NCI-H1436 (cell line): ENCODE measurements at regions not wholly inside any gene's neighbourhood (a gene's known extent, or its start where the extent isn't known, plus 50 kb on each side); places are given as distances from the start of the nearest gene placed in this dataset.

Experiments used
- DNase-seq: peaks from one replicate; lab custom pipeline; 2025; lab: John Stamatoyannopoulos, UW

DNA sequence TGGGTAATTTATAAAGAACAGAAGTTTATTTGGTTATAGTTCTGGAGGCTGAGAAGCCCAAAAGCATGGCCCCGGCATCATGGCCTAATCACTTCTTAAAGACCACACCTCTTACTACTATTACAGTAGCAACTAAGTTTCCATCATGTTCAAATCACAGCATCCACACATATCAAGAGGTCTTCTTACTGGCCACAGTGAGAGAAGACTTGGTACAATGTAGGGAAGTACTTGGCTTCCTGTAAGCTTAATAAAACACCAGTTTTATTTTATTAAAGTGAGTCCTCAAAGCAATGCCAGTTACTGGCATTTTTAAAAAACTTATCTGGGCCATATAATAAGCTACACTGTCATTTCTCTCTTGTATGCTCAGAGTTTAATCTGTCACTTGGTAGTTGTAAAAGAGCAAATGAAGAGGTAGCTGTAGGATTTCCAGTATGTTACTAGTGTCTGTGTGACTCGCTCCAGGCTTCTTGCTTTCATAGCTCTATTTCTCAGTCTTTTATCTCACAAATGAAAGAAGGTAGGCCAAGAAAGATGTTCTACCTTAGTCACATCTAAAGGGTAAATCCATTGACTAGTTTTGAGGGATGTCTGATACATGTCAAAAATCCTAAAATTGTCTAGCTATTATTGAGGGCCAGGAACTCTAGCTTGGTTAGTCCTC is 159.2 kb upstream of the CPEB2 start:
- no peak for DNase-seq

- DNase-seq, result no peak
These were observed 158.2 kb upstream of the CPEB2 start for GRCh38 chr4:14844061-14844460.

DNA sequence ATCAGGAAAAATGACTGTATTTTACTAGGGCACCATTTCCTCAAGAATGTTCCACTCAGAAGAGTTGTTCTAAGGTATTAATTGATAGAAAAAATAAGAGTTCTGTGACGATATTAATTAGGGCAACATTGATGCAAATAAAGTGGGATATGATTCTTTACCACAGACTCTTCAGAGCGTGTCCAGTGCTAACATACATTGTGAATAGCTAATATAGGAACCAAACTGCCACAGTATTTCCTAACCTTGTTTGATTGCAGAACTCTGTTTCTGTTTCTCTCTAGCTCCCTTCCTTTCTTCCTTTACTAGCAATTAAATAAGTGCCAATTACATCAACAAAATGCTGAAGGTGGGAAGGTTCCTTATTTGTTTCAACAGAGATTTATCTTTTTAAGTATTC is 154.1 kb upstream of the CPEB2 start:
- DNase-seq, result no peak

DNA sequence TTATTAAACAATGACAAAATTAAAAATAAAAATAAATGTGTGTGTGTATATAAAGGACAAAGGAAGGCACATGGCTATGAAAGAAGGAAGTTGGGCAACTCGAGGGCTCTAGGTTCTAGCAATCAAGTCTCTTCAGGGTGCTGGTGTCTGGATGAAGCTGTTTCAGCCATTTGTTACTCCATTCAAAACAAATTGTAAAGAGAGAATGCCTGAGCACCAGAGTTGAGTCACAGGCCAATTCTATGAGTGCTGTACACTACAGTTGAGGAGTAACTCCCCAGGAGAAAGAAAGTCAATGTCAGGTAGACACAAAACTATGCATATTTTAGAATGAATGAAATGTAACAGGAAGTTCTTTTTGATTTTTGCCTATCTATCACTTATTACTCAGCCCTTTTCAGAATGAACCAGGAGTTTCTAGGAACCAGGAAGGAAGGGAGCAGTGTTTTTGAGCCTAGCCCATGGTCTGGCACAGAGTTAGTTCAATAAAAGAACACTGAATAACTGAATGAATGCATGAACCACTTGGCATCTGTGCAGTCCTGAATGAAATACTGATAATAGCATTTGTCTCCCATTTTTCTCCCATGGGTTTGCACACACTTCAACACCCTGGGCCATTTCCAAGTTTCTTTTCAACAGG is 151.7 kb upstream of the CPEB2 start:
- DNase-seq, result no peak

DNA sequence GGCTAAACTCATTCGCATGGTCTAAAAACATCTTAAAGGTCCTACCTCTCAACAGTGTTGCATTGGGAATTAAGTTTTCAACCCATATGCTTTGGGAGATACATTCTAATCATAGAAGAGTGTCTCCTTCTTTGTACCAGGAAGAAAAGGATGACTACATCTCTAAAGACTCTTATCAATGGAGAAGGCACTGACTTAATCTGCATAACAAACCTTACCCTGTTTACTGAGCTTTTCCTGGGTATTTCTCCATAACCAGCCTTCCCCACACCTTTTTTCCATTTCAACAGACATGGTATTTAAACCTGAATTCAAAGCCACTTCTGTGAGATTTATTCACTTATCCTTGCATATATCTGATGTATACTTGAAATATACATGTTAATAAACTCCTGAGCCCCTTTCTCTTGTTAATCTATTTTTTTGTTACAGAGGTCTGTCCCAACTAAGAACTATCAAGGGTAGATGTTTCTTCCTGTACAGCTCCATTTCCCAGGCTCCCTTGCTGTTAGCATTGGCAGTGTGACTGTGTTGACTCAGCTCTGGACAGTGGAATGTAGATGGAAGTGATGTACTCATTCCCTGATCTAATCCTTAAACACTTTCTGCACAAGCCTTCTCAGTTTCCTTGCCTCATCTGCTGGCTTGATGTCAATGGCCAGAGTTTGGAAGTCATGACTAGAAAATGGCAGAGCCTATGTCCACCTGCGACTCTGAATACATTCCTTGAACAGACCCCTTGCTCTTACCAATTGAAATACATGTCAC is 148.9 kb upstream of the CPEB2 start:
- DNase-seq, result no peak

DNA sequence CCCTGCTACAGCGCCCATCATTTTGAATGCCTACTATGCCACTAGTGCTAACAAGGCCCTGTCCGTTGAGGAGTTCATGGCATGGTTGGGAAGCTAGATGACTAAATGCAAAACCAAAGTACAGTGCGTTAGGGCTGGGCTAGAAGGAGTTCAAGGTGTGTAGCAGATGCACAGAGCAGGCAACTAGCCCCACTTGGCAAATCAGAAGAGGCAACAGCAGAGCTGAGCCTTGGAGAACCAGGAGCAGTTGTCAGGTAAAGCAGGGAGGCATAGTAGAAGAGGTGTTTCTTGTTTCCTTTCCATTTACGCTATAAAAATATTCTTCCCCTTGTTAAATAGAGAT is 146.6 kb upstream of the CPEB2 start:
- DNase-seq, result no peak

DNA sequence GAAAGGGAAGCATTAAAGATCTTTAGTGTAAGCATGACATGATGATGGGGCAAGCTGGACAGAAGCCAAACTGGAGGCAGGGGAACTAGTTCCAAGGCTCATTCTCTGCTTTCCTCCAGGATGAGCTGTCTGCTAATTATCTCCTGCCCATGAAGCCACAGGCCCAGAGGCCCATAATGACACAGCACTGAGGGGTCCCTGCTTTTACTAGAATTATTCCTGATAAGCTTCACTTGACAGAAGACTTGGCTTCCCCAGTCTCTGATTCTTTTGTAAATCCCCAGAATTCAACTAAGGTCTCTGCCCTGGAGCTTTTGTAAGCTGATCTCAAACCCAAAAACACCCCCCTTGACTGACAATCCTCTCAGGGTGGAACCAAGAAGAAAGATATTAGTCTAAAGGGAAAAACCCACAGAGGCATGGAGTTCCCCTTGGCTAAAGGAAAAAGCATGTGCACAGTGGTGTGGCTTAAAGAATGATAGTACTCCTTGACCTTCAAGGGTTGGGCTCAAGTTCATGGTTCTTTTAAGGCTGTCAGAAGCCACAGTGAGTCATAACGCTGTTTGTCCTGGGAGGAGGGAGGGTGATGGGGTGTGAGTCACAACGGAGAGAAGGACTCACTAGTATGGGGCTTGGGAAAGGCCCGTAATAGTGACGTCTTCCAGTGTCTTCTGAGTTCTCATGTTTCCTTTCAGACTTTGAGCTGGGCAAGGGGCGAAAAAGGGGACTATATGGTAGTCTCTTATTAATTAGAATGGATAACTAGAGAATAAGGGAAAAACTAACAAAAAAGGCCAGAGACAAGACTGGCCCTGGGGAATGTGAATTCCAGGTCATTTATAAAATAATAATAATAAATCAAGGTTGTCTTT is 146.0 kb upstream of the CPEB2 start:
- DNase-seq, result no peak

GRCh38 chr4:14856934-14857235 is 145.4 kb upstream of the CPEB2 start:
- DNase-seq, result no peak

DNA sequence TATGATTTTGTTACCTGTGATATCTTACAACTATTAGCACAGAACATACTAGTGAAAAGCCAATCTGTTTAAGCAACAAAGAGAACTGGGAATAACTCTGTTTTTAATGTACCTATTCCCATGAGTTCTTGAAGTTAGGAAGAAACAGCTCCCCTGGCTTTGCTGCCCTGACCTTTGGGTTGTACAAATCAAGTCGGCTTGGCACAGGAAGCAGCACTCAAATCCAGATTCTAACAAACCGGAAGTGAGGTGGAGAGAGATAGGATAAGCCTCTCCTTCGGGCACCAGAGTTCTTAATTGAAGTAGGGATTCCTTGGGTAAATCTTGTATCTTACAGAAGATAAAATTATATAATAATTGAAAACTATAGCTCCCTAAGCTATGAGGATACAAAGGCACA is 144.8 kb upstream of the CPEB2 start:
- DNase-seq, result no peak

GRCh38 chr4:14857981-14858380 is 144.3 kb upstream of the CPEB2 start:
- DNase-seq, result no peak

DNA sequence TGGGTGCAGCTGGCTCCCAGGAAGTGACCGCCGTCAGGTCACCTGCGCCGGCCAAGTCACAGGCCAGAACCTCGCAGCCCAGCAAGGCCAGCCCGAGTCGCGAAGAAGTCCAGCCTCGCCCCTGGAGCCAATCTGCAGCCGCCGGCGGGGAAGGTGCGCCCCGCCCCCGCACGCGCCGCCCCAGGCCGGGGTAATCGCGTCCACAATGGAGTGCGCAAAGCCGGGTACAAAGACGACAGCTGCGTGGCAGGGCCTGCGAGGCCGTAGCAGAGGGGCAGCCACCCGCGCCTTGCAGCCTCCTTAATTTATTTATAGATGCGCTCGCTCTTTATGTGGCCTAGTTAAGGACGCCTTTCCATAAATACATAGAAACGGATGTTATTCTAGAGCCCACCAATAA is 139.4 kb upstream of the CPEB2 start:
- no peak for DNase-seq

DNA sequence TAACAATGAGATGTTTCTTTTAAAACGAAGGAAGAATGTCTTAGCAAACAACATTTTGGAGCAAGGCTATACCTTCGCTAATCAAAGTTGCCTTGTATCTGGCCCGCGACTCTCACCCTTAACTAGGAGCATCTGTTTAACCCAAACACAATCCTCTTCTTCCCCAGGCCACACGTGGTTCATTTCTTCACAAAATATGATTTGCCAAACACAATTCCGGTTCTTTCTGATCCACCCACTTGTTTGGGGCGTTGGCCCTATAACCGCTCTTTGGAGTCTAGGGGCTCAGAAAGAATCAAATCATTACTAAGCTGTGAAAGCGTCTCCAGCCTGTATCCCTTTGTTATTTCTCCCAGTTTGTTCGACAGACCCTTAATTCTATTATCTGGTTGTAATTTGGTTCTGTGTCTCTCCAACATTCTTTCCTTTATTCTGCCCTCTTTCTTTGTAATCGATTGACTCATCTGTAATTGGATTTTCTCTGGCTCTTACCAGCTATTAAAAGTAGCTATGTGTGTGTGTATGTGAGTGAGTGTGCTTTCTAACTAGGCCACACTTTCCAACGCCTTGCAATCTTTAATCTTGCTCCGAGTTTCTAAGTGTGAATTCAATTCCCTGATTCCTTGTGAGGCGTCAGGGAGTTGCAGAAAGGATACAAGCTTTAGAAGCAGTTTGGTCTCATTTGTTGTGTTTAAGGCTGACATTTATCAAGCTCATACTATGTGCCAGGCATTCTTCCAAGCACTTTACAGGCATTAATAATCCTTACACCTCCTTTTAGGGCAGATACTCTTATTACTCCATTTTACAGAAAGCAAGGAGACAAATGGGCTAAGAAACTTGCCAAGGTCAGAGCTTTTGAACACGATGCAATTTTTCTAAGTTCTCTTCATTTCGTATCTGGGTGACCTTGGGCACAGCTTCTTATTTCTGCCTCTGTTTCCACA is 138.6 kb upstream of the CPEB2 start:
- DNase-seq, result no peak

DNA sequence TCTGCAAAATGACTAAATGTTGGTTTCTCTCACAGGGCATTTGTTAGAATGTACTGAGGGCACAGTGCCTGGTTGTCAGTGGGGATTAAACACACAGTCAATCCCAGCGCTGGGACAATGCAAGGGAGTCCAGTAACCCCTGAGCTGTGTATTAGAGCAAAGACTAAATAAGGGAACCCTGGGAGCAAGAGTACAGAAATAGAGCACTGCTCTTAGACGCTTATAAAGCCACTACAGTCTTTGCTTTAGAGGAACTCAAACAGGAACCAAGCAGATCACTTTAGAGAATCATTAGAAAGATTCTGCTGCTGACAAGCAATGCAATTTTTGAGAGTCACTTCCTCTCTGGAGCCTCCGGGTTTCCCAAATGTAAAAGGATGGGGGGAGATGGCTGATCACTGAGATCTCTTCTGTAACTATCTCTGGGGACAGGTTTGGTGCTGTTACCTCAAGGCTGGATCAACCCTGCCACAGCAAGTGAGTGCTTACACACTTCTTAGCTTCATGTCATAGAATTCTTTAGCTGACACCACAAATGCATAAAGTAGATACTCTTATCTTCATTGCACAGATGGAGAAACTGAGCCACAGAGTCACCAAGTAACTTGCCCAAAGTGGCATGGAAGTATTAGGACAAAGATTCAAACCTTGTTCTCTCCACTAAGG is 137.8 kb upstream of the CPEB2 start:
- no peak for DNase-seq

- no peak for DNase-seq
These were observed 137.3 kb upstream of the CPEB2 start for GRCh38 chr4:14865031-14865366.

DNA sequence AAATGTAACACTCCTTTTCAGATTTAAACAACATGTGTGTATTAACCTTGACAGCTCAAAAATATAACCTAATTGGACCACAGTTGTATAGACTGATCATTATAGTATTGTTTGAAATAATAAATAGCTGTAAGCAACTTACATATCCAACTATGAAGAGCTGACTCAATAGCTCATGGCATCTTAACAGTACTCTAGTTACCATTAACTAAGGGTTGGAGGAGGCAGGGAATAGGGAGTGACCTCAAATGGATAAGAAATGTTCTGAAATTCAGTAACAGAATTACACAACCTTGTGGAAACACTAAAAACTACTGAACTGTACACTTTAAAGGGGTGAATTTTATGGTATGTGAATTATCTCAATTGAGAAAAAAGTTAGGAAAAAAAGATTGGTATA is 136.5 kb upstream of the CPEB2 start:
- no peak for DNase-seq

- no peak for DNase-seq
These were observed 134.4 kb upstream of the CPEB2 start for GRCh38 chr4:14867847-14868246.

GRCh38 chr4:14868426-14869395 is 133.6 kb upstream of the CPEB2 start:
- no peak for DNase-seq

- DNase-seq, result no peak
These were observed 130.4 kb upstream of the CPEB2 start for GRCh38 chr4:14871676-14872430.

- DNase-seq, result no peak
These were observed 127.3 kb upstream of the CPEB2 start for GRCh38 chr4:14874990-14875389.
